NCI-H1436 (cell line): ENCODE measurements at regions not wholly inside any gene's neighbourhood (a gene's known extent, or its start where the extent isn't known, plus 50 kb on each side); places are given as distances from the start of the nearest gene placed in this dataset.
A peak's percentile ranks its signal among the peaks of the same experiment; 100 is the strongest.
"Not testable (repeated sequence)": the region's sequence is repeated elsewhere in the genome, so short reads cannot be mapped to it uniquely, and the experiment has no call there.

Experiments
- DNase-seq: peaks from one replicate; lab custom pipeline; 2025; lab: John Stamatoyannopoulos, UW

DNA sequence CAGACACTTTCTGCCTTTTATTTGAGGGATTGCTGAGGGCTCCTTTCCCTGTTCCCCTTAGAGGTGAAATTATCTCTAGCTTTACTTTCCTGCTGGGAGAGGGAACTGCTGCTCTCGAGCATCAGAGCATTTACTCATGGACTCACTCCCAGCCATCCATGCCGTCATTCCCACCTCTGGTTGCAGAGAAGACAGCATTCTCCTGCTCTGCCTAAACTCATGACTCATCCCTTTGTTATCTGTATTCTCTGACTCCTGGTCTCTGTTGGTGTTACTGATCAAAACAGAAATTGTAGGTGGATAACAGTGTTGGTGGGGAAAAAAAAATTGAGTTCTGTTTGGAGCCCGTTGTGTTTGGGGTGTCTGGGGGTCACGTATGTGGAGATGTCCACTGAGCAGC lies 159.3 kb downstream of the TTC8 start:
- DNase-seq: no peak

DNA sequence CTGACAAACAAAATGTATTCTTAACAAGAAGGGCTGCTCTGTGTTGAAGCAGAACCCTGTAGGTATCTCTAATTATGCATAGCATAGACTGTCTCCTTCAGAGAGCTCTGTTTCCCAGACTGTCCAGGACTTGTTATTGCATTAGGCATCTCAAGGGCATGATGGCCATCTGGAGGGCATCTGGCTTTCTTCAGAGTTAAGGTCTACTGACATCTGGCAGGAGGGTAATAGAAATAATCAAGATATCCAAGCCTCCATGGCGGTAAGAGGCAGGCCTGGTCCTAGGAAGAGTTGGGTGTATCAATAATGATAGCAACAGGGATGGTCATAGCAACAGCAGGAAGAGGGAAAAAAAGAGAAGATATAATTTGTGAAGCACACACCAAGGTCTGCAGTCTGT lies 161.2 kb downstream of the TTC8 start:
- no peak for DNase-seq

DNA sequence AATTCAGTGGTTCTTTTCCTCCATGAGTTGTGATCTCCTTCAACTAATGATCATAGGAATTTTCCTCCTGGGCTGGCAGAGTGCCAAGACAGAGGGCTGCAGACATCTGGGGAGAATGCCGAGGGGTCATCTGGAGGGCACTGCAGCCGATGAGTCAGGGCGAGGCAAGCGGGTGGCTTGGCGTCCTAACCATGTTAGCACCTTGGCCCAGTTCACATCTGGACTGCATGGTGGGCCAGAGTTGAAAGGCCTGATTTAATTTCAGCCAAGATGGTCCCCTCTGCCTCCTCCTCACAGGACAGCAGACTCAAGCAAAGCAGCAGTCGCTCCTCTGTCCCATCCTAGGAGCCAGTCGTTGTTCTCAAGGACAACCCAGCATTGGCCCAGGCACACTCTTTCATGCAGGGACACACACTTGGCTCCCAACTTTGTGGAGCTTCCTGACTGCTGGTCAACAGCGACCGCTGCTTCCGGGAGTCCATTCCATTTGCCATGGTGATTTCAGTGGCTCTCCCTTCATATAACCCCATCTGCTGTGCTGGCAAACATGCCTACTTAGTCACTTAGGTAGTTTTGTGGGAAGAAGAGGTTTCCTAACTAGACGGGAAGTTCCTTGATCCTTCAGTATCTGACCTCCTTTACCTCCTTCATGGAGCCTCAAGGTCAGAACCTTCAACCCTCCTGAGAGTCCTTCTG lies 161.8 kb downstream of the TTC8 start:
- no peak for DNase-seq

DNA sequence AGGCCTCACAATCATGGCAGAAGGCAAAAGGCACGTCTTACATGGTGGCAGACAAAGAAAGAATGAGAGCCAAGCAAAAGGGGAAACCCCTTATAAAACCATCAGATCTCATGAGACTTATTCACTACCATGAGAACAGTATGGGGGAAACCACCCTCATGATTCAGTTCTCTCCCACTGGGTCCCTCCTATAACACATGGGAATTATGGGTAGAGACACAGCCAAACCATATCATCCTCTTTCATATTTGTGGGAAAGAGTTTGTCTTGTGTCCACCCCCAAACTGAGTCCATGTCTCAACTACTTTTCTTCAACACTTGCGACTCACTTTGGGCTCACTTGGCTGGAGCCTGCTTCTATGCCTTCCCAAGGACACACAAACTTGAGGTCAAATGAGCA lies 162.5 kb downstream of the TTC8 start:
- not testable (repeated sequence) for DNase-seq

DNA sequence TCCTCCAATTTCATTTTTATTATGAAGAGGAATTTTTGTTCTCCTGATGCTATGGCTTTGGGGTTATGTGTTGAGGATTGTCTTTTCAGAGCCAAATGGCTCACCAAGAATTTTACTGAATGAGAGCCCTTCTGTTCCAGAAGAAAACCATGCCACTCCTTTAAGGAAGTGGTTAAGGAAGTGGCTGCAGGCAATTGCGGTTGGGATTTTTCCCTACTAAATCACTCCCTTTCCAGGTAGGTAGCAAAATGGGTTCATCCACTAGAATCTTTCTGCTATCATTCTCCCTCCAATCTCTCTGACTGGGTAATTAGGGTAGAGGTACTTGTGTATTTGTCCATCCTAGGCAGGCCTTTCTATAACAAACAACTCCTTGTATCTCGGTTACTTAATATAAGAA lies 163.1 kb downstream of the TTC8 start:
- DNase-seq: no peak

DNA sequence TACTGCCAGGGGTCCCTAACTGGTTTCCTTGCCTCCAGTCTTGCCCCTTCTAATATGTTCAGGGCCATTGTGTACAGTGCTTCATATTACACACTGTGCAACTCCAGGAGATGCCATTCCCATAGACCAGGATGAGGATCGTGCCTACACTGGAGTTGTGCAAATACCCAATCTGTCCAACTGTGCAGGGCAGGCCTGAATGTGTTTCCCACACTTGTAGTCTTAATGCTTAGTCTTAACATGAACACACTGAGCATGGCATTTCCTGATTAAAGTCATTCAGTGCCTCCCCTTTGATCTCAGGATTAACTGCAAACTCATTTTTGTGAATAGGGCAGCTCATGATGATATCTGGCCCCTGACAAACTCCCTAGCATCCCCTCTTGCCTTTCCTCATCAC lies 165.5 kb downstream of the TTC8 start:
- no peak for DNase-seq

DNA sequence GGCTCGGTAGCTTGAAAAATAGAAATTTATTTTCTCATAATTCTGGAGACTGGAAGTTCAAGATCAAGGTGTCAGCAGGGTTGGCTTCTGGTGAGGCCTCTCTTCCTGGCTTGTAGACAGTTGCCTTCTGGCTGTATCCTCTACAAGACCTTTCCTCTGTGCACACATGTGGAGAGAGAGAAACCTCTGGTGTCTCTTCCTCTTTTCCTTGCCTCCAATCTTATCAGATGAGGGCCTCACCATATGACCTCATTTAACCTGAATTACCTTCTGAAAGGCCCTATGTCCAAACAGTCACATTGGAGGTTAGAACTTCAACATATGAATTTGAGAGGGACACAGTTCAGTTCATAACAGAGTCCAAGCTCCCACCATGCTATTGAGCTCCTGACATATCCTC lies 166.4 kb downstream of the TTC8 start:
- no peak for DNase-seq

DNA sequence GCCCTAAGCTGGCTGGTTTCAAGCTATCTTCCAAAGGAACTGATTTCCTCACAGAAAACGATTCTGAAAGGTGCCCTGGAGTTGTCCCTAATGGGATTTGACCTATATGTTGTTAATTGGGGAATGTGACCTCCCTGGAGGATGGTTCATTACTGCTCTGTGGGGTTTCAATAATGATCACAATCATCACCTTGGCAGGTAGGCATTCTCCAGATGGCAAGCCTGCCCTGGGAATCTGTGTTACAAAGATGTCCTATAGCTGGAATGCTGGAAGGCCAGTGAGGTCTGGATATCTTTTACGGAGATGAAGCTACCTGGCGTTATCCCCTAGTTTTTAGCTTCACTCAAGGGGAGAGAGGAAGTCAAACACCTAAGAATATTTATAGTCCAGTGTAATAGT lies 167.6 kb downstream of the TTC8 start:
- no peak for DNase-seq

DNA sequence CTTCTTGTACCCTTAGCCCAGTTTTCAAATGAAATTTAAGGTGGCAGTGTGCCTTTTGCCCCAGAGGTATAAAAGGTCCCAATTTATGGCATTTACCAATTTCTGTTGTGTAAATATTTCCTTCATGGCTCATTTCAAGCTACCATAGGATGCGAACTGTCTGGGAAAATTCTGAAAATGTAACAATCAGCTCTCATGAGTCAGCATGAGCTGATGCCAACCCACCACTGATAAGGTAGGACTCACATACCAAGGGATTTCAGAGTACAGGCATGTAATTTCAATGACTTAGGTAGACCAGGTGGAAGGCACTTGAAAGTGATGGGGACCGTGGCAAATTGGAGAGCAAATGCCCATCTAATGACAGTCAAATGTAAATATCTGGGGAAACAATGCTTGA lies 169.5 kb downstream of the TTC8 start:
- DNase-seq: no peak

DNA sequence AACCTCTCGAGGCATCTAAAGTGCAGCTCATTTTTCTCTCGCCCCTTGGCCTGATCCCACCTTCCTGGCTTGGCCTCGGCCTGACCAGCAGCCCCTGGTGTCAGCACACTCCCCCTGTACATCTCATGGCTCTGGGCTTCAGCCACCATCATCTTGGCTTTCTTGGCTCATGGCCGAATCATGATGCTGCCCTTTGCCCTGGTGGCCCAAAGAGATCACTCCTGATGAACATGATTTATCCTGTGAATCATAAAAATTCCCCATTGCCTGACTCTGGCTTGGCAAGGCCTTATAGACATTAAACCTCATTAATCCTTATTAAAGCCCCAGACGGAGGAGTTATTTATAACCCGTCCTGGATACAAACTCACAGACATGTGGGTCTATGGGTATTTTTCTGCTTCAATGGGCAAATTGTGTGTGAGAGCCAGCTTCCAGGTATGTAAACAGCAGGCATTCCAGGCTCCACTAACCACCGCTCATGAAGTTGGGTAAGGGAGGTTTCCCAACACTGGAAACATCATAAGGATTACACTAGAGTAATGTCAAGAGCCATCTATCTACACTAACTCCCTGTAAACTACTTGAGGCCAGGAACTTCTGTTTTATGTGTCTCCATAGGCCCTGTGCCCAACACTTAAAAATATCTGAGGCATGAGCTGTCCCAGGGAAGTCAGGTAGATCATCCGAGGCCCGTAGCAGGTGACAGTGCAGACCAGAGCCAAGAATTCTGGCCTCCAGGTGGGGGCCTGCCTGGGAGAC lies 171.2 kb downstream of the TTC8 start:
- DNase-seq: no peak

DNA sequence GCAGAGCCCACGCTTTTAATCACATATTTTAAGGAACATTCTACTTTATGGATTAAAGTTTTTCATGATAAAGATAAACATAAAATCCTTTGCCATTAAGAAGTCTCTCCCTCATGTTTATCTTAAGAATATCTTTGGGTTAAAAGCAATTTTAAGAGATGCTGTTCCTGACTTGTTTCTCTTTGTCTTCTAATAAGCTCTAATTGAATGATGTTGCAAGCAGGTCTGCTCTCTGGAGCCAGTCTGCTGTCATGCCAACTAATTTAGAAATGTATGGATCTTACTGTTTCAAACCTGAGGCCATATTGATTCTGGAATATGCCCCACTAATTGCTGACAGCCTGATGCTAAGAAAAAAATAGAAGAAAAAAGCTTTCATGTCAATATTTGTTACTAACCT lies 173.6 kb downstream of the TTC8 start:
- no peak for DNase-seq

DNA sequence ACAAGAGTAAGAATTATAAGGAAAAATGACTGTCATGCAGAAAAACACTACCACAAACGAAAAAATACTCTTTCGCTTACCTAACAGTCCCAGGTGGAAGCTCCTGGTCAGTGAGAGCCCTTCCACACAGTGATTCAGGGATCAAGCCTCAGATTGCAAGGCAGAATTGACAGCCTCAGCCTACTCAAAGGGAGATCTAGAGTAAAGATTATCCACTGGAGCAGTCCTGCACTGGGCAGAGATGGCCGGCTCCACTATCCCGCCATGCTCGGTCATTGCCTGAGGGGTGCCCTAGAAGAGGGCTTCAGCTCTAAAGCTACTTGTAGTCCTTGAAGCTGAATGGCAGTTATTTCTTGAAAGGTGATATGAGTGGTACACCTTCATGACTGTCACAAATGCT lies 174.7 kb downstream of the TTC8 start:
- DNase-seq: no peak

DNA sequence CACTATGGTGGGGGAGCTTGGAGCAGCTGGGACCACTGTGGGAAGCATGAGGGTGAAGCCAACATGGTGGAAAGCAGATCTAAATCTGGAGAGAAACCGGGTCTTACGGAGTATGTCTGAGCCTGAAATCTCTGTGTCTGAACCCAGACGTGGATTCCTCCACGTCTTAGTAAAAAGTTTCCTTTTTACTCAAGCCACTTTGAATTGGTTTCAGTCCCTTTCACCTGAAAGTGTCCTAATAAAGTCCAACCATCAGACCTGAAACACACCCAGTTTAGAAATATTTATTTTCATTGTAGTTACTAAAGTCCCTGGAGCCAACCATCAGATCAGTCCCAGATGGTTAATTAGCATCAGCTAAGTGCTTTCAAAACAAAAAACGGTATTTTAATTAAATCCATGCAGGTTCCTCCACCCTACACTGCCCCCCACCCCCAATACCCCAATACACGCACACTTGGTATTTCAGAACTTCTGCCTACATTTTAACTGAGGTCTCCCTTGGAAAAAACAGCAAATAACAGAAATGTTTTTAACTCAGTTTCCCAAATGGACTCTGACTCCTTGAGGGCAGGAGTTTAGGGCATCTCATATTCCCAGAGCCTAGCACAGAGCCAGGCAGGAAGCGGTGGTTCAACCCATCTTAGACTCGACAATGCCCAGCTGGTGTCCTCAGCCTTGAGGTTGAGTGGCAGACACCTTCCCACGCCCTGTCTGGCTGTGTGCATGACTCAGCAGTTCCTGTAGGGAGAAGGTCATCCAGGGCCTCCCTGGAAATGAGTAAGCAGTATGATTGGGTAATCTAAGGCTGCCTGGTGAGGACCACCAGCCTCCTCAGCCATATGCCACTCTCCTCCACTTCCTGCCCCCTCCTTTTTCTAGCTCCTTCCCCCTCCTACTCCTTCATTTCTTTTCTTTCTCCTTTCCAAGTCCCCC lies 175.8 kb downstream of the TTC8 start:
- DNase-seq: no peak

DNA sequence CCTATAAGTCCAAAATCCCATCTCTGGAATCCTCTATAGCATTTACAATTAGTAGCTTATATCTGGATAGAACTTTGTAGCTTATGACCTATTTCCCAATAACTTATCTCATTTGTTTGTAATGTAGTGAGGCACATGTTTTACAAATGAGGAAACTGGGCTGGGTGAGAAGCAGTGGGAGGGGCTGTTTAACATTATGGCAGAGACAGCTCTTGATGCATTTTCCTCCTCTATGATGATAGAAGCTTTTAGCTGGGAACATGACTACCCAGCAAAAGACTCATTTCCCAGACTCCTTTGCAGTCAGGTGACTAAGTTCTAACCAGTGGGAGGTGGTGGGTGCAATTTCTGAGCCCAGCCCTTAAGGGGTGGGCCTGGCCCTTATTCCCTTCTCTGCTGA lies 179.7 kb downstream of the TTC8 start:
- DNase-seq: no peak

DNA sequence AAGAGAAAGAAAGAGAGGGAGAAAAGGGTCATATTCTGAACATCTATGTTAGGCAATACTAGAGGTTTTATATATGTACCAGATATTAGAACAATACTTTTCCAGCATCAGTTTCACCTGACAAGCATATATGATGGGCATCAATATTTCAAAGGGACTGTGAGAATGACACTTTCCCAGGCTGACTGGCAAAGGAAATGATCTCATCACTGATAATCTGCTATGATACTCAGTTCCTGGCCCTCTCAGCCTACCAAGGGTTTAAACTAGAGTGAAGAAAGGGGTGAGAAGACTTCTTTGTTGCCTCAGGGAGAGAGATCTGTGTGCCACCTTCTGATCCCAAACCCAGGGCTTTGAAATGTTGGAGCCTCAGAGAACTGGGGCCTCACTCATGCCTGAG lies 183.5 kb downstream of the TTC8 start:
- DNase-seq: no peak

DNA sequence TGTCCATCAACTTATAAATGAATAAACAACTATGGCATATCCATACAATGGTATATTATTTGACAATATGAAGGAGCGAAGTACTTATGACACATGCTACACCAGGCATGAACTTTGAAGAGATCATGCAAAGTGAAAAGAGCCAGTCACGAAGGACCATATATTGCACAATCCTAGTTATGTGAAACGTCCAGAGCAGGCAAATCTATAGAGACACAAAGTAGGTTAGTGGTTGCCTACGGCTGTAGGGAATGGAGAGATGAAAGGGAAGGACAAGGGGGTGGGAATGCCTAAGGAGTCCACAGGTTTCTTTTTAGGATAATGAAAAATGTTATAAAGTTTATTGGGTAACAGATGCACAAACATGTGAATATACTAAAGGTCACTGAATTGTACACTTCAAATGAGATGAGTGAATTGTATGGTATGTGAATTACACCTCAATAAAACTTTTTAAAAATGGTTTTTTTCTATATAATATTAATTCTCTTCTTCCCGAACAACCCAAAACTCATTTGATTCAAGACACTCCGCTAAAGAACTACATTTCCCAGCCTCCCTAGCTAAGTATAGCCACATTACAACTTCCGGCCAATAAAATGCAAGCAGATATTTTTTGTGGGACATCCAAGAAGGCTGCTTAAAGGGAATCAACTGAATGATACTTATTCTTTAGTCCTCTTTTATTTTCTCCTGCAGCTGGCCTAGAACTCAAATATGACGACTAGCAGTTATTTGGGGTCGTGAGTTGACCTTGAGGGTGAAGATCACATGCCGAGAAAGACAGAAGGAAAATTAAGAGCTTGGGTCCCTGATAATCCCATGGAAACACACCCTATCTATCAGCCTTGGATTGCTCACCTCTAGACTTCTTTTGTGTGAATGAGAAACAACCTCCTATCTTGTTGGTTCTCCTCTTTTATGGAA lies 187.2 kb downstream of the TTC8 start:
- no peak for DNase-seq

DNA sequence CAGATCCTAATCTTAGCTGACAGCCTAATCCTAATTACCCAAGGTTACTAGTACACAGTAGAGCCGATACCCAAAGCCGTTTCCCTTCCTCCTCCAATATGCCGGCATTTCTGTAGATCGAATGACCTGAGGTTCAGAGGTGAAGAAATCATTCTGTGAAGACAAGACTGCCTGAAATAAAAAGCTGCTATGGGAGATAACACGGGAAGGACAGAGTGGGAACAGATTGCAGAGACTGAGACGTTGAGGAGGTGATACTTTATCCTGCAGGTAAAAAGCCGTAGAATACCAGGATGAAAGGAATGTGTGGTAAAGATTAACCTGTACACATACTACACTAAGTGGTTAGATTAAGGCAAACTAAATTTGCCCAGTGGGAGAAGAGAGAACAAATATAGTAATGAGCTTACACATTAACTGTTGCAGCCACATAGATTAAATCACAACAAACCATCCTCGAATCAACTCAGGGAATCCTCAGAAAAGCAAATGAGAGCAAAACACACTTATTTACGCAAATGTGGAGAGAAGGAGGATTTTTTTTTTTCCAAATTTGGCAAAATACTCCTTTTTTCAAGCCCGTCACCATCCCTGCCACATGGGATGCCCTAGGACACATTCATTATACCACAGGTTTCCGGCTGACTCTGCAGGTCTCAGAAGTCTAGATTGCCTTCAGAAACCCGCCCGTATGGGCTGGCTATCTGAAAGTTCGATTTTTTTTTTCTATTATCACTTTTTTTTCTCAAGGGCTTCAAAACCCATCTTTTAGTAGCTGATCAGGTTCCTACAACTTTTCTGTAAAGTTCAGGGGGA lies 188.0 kb downstream of the TTC8 start:
- DNase-seq: no peak

DNA sequence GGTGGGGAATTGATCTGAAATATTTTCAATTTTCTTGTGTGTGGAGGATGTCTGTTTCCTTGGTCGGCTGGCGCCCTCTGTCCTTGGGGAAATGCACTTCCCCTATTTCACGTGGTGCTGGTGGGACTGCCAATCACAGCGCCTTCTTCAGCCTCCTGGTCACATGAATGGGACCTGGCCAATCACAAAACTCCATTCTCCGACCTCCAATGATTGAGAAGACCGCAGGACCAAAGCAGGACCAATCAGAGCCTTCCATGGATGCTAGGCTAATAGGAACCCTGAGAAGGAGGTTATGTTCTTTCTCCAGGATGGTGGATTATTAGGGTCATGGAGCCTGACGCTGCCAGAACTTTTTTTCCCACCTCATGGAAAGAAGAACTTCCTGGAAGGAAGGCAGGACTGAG lies 188.7 kb downstream of the TTC8 start:
- DNase-seq: peak; percentile 17

DNA sequence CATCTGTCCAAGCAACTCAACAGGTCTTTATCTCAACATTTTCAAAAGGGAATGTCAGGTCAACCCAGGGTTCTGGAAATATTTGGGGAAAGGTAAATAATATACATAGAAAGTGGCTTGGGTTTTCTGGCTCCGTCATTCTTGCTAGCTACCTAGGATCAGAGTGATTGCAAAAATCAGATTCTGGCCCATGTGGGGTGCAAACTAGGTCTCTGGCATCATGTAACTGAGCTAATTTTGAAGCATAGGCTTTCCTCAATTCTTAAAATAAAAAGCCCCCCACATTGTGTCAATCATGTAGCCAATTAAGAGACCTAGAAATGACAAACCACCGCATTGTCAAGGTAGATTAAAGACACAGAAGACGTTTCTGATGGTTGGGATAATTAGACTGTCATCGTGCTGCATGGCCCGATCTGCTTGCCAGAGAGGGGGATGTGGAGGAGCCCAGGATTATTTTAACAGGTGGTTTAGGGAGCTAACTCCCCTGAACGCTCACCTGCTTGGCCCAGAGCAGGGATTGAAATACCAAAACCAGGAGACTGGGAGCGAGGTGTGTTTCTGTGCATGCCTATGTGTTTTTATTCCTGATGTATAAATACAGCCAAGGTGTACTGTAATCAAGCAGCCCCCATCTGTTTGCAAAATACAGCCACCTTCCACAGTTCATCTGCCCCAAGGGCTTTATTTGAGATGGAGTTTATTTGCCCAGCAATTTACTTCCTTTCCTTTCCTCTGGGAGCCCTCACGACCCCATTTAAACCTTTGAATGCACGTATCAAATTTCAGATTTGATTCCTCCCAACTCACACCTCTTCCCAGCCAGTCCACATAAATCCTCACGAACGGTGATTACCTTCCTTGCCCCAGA lies 189.5 kb downstream of the TTC8 start:
- DNase-seq: peak; percentile 85

DNA sequence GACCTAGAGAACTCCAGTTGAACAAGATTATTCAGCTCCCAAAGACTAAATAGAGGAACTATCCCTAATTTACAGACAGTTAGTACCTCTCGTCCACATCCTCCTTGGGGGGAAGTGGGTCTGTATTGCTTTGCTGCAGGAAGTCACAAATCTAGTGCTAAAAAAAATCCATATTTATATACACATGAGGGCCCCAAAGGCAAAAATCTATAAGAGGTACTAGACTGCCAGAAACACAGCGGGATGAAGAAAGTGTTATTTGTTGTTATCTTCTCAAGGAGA lies 190.1 kb downstream of the TTC8 start:
- no peak for DNase-seq
